ENCODE measurements at regions not wholly inside any gene's neighbourhood (a gene's known extent, or its start where the extent isn't known, plus 50 kb on each side); places are given as distances from the start of the nearest gene placed in this dataset.

DNA sequence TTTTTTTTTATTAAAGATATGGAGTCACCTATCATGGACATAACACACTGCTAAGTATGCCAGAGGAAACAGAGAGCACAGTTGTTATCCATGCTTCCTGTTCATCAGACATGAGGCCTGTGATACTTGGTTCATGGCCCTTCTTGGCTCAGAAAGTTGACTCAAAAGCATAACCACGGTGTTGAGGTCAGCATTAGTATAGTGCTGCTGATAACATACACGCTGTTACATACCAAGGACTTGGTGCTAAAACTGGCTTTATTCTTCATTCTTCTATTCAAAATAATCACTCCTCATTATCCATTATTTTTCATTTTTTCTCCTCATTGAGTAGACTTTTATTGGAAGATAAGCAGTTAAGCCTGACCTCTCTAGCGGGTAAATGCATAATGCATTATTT lies 464.1 kb downstream of the ADGRL2 start:
- TF ChIP-seq, protein P1, sequence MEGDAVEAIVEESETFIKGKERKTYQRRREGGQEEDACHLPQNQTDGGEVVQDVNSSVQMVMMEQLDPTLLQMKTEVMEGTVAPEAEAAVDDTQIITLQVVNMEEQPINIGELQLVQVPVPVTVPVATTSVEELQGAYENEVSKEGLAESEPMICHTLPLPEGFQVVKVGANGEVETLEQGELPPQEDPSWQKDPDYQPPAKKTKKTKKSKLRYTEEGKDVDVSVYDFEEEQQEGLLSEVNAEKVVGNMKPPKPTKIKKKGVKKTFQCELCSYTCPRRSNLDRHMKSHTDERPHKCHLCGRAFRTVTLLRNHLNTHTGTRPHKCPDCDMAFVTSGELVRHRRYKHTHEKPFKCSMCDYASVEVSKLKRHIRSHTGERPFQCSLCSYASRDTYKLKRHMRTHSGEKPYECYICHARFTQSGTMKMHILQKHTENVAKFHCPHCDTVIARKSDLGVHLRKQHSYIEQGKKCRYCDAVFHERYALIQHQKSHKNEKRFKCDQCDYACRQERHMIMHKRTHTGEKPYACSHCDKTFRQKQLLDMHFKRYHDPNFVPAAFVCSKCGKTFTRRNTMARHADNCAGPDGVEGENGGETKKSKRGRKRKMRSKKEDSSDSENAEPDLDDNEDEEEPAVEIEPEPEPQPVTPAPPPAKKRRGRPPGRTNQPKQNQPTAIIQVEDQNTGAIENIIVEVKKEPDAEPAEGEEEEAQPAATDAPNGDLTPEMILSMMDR (IDR thresholded peaks at IDR 0.05) = no peak
- TF ChIP-seq POLR2A (IDR thresholded peaks at IDR 0.05) = no peak
